Upper lobe of left lung (tissue), 4 donors: ENCODE measurements at regions not wholly inside any gene's neighbourhood (a gene's known extent, or its start where the extent isn't known, plus 50 kb on each side); places are given as distances from the start of the nearest gene placed in this dataset.

Experiments
- CTCF ChIP-seq, 6 experiments: fragments of 450-650 bp in 4 of 6; fragments of 200-600 bp in 2 of 6; sonication (generic) in 2 of 6; IDR thresholded peaks; one replicate each; pipeline ENCODE4 v1.5.1; 2016 to 2019; ENCODE audit warnings: antibody characterized with exemption in 6 of 6
- EP300 ChIP-seq, 4 donors: sonication (generic); formaldehyde crosslinking; IDR thresholded peaks; one replicate each; pipeline ENCODE4 v1.5.1; 2017; ENCODE audit warnings: antibody characterized with exemption in 4 of 4, control low read depth in 2 of 4
- POLR2AphosphoS5 ChIP-seq, 2 donors: sonication (generic); formaldehyde crosslinking; IDR thresholded peaks; one replicate each; pipeline ENCODE4 v1.5.1; 2017; ENCODE audit warnings: antibody characterized with exemption in 2 of 2

- TF ChIP-seq CTCF (IDR thresholded peaks at IDR 0.05) (no peak), EP300 (IDR thresholded peaks at IDR 0.05) (no peak), POLR2AphosphoS5 (IDR thresholded peaks at IDR 0.05) (no peak)
These were observed 1105.0 kb downstream of the MAT2B start for GRCh38 chr5:164610374-164610773.
